ENCODE measurements at regions not wholly inside any gene's neighbourhood (a gene's known extent, or its start where the extent isn't known, plus 50 kb on each side); places are given as distances from the start of the nearest gene placed in this dataset.

DNA sequence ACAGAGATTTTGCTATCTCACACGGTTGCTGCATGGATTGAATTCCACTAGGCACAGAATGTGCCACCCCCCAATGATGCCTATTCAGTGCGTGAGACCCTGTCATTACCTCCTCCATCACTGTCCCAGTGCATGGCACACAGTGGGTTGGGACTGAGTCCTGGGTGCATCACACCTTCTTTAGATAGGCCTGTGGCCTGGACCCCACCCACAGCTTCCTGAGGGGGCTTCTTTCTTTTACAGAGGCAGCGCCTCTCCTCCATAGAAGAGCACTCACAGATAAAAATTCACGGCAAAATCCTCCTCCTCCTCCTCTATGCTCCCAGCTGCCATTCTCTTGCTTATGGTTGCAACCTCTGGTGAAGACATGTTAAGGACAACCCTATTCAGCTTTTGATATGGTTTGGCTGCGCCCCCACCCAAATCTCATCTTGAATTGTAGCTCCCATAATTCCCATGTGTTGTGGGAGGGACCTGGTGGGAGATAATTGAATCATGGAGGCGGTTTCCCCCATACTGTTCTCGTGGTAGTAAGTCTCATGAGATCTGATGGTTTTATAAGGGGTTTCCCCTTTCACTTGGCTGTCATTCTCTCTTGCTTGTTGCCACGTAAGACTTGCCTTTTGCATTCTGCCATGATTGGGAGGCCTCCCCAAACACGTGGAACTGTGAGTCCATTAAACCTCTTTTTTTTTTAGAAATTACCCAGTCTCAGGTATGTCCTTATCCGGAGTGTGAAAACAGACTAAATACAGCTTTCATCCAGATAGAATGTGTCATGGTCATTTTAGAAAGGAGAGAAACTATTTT, 147.6 kb downstream of the KLF13 start:
- DNase-seq: peak in 1 of 2 donors; percentile 30

DNA sequence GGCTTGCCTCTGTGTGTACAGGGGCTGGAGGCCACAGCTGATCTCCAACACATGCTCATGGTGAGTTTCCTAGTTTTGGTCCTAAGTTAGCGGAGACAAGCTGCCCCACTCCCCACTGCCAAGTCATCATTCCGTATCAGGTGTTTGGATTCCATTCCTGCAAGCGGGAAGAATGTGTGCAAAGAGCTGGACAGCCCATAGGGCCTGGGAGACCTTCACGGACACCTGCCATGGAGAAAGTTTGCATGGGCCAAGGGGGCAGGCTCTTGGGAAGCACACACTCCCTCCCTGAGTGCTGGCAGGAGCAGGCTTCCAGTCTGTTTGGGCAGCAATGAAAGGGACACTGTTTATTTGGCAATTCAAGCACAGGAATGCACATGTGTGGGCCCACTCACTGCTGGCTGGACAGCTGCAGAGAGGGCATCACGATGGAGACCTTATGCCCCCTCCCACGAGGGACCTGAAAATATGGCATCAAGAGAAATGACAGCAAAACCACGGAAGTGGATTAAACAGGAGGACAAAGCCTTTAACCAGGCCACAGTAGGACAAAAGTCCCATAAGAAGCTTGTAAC, 149.7 kb downstream of the KLF13 start:
- DNase-seq: no peak

DNA sequence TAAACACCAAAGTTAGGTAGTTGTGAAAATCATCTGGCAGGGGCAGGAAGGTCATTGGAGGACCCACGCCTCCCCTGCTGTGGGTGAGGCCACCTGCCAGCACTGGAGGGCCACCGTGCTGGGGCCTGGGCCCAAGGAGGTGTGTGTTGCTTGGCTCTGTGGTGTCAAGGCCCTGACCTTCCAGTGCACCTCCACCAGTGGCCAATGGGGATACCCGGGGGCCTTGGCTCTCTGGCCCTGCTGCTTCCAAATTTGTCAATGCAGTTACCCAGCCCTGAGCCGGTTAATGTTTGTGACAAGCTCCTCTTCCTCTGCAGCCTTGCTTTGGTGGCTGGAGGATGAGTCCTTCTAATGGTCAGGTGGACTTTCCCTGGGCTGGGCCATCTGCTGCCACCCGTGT, 150.2 kb downstream of the KLF13 start:
- DNase-seq: no peak

DNA sequence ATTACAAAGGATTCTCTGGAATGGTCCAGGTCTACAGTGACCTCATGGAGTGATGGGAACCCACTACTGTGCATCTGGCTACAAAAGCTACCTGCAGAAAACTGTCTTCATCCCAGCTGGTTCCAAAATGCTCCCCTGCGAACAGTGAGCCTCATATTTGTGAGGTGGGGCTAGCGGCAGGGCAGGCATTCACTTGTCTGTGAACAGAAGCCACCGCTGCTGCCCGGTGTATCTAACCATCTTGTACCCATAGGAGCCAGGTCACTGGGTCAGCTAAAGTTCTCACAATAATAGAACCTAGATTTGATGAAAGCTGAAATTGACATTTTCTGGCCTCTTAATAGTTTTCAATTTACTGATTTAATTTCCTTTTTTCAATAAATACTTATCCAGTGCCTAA, 150.7 kb downstream of the KLF13 start:
- DNase-seq: no peak

DNA sequence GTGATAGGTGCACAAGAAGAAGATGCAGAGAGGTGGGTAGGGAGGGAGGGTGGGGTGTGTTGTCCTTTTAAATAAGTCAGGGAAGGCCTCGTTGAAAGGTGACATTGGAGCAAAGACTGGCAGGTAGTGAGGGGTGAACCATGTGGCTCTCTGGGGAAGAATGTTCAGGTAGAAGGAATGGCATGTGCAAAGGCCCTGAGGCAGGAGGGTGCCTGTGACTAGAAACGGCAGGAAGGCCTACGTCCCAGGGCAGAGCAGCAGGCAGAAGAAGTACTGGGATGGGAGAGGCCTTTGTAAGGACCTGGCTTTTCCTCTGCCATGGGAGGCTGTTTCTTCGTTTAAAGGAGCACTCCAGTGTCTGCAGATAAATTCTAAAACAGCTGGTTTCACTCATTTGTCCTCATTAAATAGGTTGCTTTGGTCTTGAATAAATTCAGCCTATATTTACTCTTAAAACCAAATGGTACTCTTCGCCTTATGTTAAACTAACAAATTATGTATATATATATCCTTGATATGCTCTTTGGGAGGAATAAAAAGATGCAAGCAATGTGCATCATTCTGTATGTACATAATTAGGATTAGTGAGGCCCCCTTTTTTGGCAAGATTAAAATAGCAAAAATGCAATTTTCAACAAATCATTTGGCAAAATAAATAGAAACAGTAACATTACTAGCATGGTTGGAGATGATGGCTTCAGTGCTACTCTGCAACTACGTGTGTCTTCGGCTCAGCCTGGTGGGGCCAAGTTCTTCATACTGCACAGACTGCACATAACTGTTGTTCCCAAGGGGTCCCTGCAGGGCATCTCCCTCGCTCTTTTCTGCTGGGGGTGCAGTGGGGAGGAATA, 151.4 kb downstream of the KLF13 start:
- DNase-seq: no peak

DNA sequence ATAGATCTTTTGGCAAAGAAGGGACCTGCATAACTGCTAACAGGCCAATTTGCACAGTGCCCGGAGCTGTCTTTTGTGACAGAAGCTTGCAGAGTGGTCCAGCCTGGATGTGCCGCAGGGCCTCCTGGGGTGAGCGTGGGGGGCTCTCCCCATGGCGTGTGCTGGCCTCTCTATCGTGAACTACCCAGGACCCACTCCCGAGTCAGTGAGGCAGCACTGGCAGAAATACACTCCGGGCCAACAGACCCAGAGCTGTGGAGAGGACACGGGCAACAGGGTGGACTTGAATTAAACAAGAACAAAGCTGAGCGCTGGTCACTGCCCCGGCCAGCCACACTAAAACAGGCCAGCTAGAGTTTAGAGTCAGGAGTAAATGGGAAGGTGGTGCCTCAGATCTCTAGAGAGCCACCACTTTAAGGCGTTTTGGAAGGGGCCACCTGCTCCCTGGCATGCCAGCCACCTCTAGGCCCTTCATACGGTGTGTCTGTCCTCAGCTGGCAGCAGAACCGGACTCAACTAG, 152.1 kb downstream of the KLF13 start:
- DNase-seq: no peak

DNA sequence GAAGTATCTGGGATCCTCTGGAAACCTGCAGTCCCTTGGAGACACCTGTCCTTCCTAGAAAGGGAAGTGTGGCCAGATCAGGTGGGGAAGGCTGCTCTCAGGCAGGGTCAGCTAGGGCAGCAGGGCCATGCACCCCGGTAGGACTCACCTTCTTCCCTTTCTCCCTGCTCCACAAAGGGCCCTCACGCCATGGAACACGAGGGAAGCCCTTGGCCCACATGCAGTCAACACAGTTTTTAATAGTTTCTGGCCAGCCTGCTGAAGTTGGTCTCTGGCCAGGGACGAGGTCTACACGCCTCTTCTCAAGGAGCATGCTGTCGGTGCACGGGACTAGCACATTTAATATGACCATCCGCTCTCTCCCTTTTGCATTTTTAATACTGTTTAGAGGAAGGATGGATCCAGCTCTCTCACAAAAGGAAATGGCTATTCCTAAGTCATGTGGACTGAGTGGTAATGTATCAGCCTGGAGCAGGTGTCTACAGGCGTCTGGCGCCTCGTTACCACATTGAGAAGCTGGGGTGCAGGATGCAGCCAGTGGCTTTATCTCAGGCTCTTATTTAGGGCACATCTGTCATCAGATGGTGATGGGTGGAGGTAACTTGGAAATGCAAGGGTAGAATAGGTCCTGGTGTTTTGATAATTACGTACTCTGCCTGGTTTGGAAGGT, 153.9 kb downstream of the KLF13 start:
- DNase-seq: no peak

DNA sequence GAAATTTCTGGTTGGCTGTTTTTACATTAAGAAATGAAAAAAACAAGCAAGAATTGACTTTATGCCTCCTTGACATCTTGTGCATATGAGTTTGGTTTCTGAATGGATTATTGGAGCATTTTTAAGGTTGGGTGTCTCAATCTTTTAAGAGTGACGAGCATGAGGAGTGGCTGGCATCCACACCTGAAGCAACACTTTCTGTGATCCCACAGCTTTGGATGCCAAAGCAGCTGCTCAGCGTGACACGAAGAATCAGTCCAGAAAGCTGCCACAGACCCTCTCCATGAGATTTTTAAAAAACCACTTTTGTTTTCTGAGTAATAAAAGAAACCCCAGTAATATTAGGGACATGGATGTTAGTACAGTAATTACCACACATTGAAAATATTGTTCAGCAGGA, 154.5 kb downstream of the KLF13 start:
- no peak for DNase-seq

DNA sequence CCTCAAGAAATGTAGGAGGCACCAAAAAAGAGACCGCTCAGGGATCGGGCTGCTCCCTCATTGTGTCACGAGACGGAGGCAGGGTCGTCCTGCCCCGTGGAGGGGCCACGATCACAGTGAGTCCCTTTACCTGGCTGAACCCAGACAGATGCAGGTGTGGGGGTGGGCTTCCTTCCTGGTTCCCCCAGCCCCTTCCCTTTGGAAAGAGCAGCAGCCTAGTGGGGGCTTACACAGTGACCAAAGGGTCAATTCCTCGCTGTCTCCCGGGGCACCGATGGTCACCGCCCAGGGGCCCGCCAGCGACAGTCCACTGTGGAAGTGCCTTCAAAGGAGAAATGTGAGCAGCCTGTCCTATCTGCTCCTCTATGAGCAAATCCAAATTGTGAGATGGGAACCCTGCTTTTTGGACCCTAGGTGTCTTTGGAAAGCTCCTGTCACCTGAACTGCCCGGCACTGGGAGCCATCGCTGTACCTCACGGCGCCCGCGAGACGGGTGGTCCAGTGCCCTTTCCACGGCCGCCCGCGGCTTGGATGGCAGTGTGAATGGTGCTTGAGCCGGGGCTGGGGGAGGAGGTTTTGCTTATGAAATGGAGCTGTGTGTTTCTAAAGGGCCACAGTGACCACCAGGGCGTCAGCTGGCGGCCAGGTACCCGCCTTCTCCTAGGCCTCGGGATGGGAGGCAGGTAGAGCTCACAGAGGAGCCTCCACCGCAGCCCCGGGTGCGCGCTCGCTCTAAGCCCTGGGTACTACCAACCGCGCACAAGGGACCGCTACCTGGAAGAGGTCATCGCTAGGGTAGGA, 155.7 kb downstream of the KLF13 start:
- DNase-seq: no peak

DNA sequence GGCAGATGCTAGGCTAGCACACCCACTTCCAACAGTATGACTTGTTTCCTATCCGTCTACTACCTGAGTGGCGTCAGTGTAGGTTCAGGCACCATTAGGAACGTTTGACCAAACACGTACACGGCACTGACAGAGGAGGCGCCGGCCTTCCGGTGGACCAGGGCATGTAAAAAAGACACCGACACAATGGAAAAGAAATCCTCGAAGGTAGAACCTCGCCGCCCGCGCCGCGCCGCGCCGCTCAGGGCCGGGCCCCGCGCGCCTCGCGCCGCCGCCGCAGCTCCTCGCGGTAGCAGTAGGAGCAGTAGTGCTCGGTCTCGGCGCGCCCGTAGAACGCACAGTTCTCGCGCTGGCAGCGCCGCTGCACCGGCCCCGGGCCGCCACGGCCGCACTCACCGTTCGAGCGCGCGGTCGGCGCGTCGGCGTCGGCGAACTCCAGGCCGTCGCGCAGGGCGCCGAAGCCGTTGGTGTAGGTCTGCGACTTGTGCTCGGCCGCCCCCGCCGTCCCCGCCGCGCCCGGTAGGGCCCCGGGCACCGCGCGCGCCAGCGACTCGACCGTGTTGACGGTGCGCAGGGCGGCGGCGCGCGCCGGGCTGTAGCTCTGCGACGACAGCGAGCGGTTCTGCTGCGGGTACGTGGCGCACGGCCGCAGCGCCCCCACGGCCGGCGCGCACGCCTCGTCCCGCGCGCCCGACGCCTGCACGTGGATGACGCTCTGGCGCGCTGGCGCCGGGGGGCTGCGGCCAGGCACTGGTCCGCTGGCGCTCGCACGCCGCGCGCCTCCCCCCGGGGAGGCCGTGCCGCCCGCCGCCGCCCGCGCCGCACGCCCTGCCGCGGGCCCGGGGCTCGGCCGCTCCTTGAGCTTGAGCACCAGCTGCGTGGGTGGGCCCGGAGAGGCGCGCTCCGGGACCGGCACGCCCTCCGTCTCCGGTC, 156.7 kb downstream of the KLF13 start:
- DNase-seq: peak; percentile 39 to 53

DNA sequence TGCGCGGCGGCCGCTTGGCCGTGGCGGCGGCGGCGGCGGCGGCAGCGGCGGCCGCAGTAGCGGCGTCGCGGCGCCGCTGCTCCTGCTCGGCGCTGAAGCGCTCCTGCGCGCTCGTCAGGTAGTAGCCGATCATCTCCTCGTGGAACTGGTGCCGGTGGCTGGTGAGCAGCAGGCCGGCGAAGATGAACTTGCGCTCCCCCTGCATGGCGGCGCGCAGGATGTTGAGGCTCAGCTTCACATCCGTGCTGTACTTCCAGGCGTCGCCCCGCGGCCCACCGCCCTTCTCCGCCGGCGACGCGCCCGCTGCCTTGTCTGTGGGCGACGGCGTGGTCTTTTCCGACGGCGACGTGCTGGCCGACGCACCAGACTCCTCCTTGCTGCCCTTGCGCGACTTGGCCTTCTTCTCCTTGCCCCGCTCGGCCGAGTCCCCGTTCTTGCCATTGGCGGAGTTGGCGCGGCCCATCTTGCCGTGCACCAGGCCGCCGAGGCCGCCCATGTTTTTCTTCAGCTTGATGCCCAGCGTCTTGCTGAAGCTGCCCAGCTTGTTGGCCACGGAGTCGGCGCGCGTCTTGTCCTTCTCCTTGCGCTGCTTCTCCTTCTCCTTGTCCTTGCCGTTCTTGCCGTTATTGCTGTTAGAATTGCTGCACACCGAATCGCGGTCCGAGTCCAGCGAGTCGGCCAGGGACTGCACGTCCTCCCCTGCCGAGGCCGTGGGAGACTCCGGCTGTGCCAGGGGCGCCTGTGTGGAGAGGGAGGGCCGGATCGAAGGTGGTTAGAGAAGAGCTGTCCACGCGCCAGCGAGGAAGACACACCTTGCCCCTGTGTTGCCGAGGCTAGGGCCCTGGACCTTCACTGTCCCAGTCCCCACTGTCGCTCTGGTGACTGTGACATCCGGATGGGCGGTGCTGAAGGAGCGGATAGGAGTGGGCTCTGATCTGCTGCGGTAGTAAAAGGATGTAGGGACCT, 157.6 kb downstream of the KLF13 start:
- DNase-seq: peak; percentile 35 to 42

DNA sequence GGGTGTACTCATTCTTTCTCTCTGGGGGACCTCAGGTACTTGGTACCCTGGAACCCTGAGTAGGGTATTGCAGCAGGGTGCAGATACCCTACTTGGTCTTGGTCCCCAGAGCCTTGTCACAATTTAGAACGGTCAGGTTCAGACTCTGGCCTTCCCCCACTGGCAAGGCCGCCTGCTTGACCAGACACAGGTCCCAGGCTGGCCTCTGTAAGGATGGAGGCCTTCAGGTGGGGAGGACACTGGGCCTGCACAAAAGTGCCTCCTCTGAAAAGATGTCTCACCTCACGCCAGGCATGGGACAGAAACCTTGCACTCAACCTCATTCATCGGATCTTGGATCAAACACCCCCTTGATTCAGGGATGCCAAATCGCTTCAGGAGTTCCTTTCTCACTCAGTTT, 158.4 kb downstream of the KLF13 start:
- no peak for DNase-seq

DNA sequence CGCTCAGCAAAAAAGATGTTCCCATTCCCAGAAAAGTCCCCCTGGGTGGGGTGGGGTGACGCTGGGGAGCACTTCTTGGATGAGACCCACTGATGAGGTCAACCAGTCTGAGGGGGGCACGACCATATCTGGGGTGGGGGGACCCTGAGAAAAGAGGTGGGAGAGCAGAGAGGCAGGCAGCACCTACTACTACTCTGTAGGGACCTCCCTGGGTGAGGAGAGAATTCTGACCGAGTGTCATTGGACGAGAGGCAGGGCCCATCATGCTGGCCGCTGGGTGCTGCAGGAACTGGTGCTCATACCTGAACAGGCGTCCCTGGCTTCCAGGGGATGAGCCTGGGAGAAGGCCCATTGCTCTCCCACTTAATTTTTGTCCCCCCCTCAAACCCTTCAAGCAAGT, 158.8 kb downstream of the KLF13 start:
- no peak for DNase-seq

DNA sequence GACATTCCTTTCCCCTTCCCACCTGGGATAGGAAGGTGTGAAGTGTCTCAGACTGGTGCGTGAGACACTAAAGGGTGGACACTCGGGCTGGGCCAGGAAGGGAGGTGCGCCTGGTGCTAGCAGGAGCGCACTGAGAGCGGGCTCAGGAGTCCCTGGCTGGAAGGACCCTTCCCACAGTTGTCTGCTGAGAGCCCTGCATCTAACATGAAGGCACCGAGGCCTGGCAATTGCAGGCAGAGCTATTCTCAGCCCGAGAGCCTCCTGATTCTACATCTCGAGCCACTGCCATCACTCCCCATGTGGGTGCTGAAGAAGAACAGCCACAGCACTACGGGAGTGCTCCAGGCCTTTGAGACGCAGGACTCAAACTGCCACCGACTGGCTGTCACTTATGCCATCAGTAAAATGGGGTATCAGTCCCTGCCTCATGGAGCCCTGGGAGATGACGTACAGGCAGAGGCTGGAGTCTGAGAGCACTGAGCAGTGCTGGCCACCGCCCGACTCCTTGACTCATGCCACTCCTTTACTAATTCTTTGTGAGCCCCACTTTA, 159.4 kb downstream of the KLF13 start:
- no peak for DNase-seq

DNA sequence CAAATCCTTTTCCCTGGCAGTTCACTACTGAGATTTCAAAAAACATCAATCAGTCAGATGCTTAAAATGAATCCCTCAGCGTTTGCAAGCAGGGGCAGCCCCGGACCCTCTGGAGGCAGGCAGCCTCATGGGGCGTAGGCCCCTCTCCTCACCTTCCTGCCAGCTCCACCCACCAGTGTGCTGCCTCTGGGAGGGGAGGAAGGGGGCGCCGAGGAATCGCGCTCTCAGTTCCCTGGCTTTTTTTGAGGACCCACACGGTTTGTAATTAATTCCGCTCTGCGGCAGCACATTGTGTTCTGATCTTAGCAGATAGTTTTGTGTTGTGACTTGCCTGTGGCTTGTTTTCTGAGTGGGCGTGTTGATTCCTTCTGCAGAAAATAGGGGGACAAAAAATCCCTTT, 159.9 kb downstream of the KLF13 start:
- no peak for DNase-seq

DNA sequence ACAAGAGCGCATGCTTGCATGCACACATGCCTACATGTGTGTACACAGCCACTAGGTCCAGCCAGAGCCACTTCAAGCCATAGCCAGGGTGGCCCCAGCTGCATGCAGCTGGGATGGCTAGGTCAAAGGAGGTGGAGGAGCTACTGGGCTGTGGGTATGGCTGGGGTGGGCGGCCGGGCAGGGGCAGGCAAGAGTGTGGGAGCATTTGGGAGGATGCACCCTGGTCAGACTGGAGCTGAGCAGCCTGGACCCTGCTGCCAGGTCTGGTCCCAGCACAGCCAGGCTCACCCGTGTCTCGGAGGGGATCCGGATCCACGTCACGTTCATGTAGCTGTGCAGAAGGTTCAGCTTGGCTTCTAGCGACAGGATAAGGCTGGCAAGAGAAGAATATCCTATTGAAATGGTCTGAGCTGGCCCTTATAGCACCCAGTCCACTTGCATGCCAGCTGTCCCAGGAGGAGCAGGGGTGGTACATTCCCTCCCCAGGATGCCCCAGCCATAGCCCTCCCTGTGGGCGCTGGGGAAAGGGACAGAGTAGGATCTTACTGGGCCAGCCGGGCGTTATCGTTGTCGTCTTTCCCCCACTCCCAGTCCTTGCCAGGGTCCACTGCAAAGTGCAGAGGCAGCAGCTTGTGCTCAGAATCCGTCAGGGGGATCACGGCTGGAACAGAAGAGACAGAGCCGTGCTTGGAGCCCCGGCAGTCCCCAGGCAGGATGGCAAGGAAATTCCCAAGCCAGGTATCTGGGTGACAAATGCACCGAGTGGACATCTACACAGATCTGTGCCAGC, 160.5 kb downstream of the KLF13 start:
- DNase-seq: no peak

DNA sequence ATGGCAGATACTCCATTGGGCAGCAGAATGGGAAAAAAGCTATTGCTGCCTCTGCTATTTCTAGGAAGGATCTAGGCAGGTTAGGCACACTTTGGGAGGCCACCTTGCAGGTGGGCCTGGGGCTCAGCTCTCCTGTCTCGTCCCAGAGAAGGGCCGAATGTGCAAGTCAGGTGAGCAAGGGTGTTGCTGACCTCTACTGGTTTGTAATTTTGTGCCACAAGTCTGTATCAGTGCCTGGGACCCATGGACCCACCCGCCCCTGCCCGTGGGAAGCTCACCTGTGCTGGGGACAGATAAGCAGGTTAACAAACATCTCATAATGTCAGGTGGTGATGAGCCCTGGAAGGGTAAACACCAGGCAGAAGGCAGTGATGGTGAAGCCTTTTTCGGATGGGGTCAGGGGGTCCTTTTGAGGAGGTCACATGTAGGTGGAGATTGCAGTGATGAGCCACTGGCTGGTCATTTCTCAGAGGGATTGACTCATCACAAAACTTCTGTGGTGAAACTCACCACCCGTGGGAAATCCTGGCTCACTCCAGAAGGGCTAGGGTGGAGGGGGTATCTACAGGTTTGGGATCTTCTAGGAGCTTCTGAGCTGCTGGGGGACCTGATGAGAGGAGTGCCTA, 161.3 kb downstream of the KLF13 start:
- DNase-seq: no peak
